ENCODE measurements at regions not wholly inside any gene's neighbourhood (a gene's known extent, or its start where the extent isn't known, plus 50 kb on each side); places are given as distances from the start of the nearest gene placed in this dataset.

GRCh38 chr2:8088810-8089209, 593.0 kb upstream of the ID2 start:
- H3K4me1 ChIP-seq: no peaks in the 10 kb centered on the region
- H3K36me3 ChIP-seq: no peaks in the 10 kb centered on the region
- no peaks in the 10 kb centered on the region for H3K9me3 ChIP-seq
- no peak overlapping the region for H3K4me3 ChIP-seq
- TF ChIP-seq POLR2AphosphoS5 (IDR thresholded peaks at IDR 0.05): no peak
- no peak for TF ChIP-seq CTCF (IDR thresholded peaks at IDR 0.05)
- H3K27me3 ChIP-seq: no peaks in the 10 kb centered on the region
- intact Hi-C loops (cut with DNase I): no loop called here
- 96 to 99% methylated on average over 1 of the region's 1 CpG for WGBS, 2 donors
- H3K27ac ChIP-seq: no peak overlapping the region
- DNase-seq: no peak

- no peak for TF ChIP-seq CTCF (IDR thresholded peaks at IDR 0.05)
- no peak for TF ChIP-seq POLR2A (IDR thresholded peaks at IDR 0.05)
- TF ChIP-seq POLR2AphosphoS5 (IDR thresholded peaks at IDR 0.05): no peak
- no peak for TF ChIP-seq EP300 (IDR thresholded peaks at IDR 0.05)
- Histone ChIP-seq H3K9me3 (no peaks in the 10 kb centered on the region), H3K27ac (no peak overlapping the region), H3K4me1 (no peaks in the 10 kb centered on the region), H3K36me3 (no peaks in the 10 kb centered on the region), H3K4me3 (no peak overlapping the region), H3K27me3 (no peaks in the 10 kb centered on the region)
- DNase-seq: no peak
- WGBS, 2 donors: 71 to 83% methylated on average over 7 of the region's 7 CpGs
- intact Hi-C loops (cut with DNase I): no loop called here
Measured at GRCh38 chr2:8089596-8089995, 592.3 kb upstream of the ID2 start.

- H3K36me3 ChIP-seq: no peaks in the 10 kb centered on the region
- H3K4me3 ChIP-seq: no peak overlapping the region
- TF ChIP-seq POLR2AphosphoS5 (IDR thresholded peaks at IDR 0.05): peak in 1 of 4 donors; percentile 25
- no peak for TF ChIP-seq CTCF (IDR thresholded peaks at IDR 0.05)
- intact Hi-C loops (cut with DNase I): no loop called here
- no peak overlapping the region for H3K27ac ChIP-seq
- no peaks in the 10 kb centered on the region for H3K4me1 ChIP-seq
- no peaks in the 10 kb centered on the region for H3K9me3 ChIP-seq
- no peaks in the 10 kb centered on the region for H3K27me3 ChIP-seq
- 82 to 83% methylated on average over 5 of the region's 5 CpGs for WGBS, 2 donors
- peak; percentile 81 for DNase-seq
Measured at GRCh38 chr2:8090748-8091700, 590.8 kb upstream of the ID2 start.

GRCh38 chr2:8094526-8094925, 587.3 kb upstream of the ID2 start:
- no peak overlapping the region for H3K4me3 ChIP-seq
- intact Hi-C loops (cut with DNase I): no loop called here
- DNase-seq: no peak
- no peak for TF ChIP-seq CTCF (IDR thresholded peaks at IDR 0.05)
- no peak for TF ChIP-seq POLR2AphosphoS5 (IDR thresholded peaks at IDR 0.05)
- TF ChIP-seq EP300 (IDR thresholded peaks at IDR 0.05): no peak
- no peak for TF ChIP-seq POLR2A (IDR thresholded peaks at IDR 0.05)
- H3K27ac ChIP-seq: no peak overlapping the region
- H3K36me3 ChIP-seq: no peaks in the 10 kb centered on the region
- H3K27me3 ChIP-seq: no peaks in the 10 kb centered on the region
- peaks cover 0 to 8% (median 0%) of the 10 kb centered on the region in 4 donors for H3K4me1 ChIP-seq
- H3K9me3 ChIP-seq: no peaks in the 10 kb centered on the region
- 95% methylated on average over 18 of the region's 18 CpGs for WGBS, 2 donors
